ENCODE measurements at regions not wholly inside any gene's neighbourhood (a gene's known extent, or its start where the extent isn't known, plus 50 kb on each side); places are given as distances from the start of the nearest gene placed in this dataset.
A peak's percentile ranks its signal among the peaks of the same experiment; 100 is the strongest.

GRCh38 chr13:81714513-81714912 lies 1373.6 kb upstream of the SPRY2 start:
- no peak overlapping the region for H3K27ac ChIP-seq
- H3K4me3 ChIP-seq = no peak overlapping the region
- no peak for DNase-seq (ENCODE audit: low read depth in 1 of 2, low spot score in 2 of 2)
- no peaks in the 10 kb centered on the region for H3K4me1 ChIP-seq (replicated peaks)
- H3K36me3 ChIP-seq = no peaks in the 10 kb centered on the region
- no peaks in the 10 kb centered on the region for H3K27me3 ChIP-seq (replicated peaks)
- H3K9me3 ChIP-seq (replicated peaks) = peaks cover 6% of the 10 kb centered on the region

- no peaks in the 10 kb centered on the region for H3K27me3 ChIP-seq (replicated peaks)
- no peaks in the 10 kb centered on the region for H3K4me1 ChIP-seq (replicated peaks)
- DNase-seq (ENCODE audit: low read depth in 1 of 2, low spot score in 2 of 2) = peak in 1 of 2 experiments; percentile 49
- H3K9me3 ChIP-seq (replicated peaks) = peaks cover 6% of the 10 kb centered on the region
- H3K4me3 ChIP-seq = no peak overlapping the region
- H3K36me3 ChIP-seq = no peaks in the 10 kb centered on the region
- no peak overlapping the region for H3K27ac ChIP-seq
Observed at GRCh38 chr13:81713201-81713600, 1372.3 kb upstream of the SPRY2 start.

GRCh38 chr13:81697826-81698225 lies 1356.9 kb upstream of the SPRY2 start:
- Histone ChIP-seq H3K27me3 (replicated peaks) (no peaks in the 10 kb centered on the region), H3K4me3 (no peak overlapping the region), H3K27ac (no peak overlapping the region), H3K9me3 (replicated peaks) (no peaks in the 10 kb centered on the region; the same call in 1 of the 2 replicates), H3K4me1 (replicated peaks) (no peaks in the 10 kb centered on the region), H3K36me3 (no peaks in the 10 kb centered on the region)
- DNase-seq (ENCODE audit: low read depth in 1 of 2, low spot score in 2 of 2) = no peak

- Histone ChIP-seq H3K27ac (no peak overlapping the region), H3K4me3 (no peak overlapping the region), H3K4me1 (replicated peaks) (no peaks in the 10 kb centered on the region), H3K9me3 (replicated peaks) (0 out of 2 replicates have a peak, but pooled peaks cover 2% of the 10 kb centered on the region), H3K36me3 (no peaks in the 10 kb centered on the region), H3K27me3 (replicated peaks) (0 out of 2 replicates have a peak, but pooled peaks cover 4% of the 10 kb centered on the region)
- no peak for DNase-seq (ENCODE audit: low read depth in 1 of 2, low spot score in 2 of 2)
Observed at GRCh38 chr13:81686877-81687276, 1346.0 kb upstream of the SPRY2 start.

GRCh38 chr13:81683521-81683920 lies 1342.6 kb upstream of the SPRY2 start:
- H3K27ac ChIP-seq = no peak overlapping the region
- no peak for DNase-seq (ENCODE audit: low read depth in 1 of 2, low spot score in 2 of 2)
- H3K4me3 ChIP-seq = no peak overlapping the region
- 0 out of 2 replicates have a peak, but pooled peaks cover 4% of the 10 kb centered on the region for H3K27me3 ChIP-seq (replicated peaks)
- H3K9me3 ChIP-seq (replicated peaks) = 0 out of 2 replicates have a peak, but pooled peaks cover 2% of the 10 kb centered on the region
- no peaks in the 10 kb centered on the region for H3K36me3 ChIP-seq
- H3K4me1 ChIP-seq (replicated peaks) = no peaks in the 10 kb centered on the region

GRCh38 chr13:81682081-81682630 lies 1341.2 kb upstream of the SPRY2 start:
- 0 out of 2 replicates have a peak, but pooled peaks cover 2% of the 10 kb centered on the region for H3K9me3 ChIP-seq (replicated peaks)
- no peaks in the 10 kb centered on the region for H3K4me1 ChIP-seq (replicated peaks)
- H3K36me3 ChIP-seq = no peaks in the 10 kb centered on the region
- DNase-seq (ENCODE audit: low read depth in 1 of 2, low spot score in 2 of 2) = no peak
- H3K4me3 ChIP-seq = no peak overlapping the region
- 0 out of 2 replicates have a peak, but pooled peaks cover 4% of the 10 kb centered on the region for H3K27me3 ChIP-seq (replicated peaks)
- no peak overlapping the region for H3K27ac ChIP-seq

GRCh38 chr13:81677857-81678256 lies 1336.9 kb upstream of the SPRY2 start:
- no peak for DNase-seq (ENCODE audit: low read depth in 1 of 2, low spot score in 2 of 2)
- 0 out of 2 replicates have a peak, but pooled peaks cover 4% of the 10 kb centered on the region for H3K27me3 ChIP-seq (replicated peaks)
- no peak overlapping the region for H3K4me3 ChIP-seq
- H3K9me3 ChIP-seq (replicated peaks) = no peaks in the 10 kb centered on the region
- no peaks in the 10 kb centered on the region for H3K36me3 ChIP-seq
- H3K4me1 ChIP-seq (replicated peaks) = no peaks in the 10 kb centered on the region
- no peak overlapping the region for H3K27ac ChIP-seq

- Histone ChIP-seq H3K27ac (no peak overlapping the region), H3K4me3 (no peak overlapping the region), H3K9me3 (replicated peaks) (no peaks in the 10 kb centered on the region; the same call in 1 of the 2 replicates), H3K27me3 (replicated peaks) (no peaks in the 10 kb centered on the region), H3K4me1 (replicated peaks) (no peaks in the 10 kb centered on the region), H3K36me3 (no peaks in the 10 kb centered on the region)
- no peak for DNase-seq (ENCODE audit: low read depth in 1 of 2, low spot score in 2 of 2)
Observed at GRCh38 chr13:81676008-81676407, 1335.1 kb upstream of the SPRY2 start.

- no peak overlapping the region for H3K27ac ChIP-seq
- no peaks in the 10 kb centered on the region; the same call in 1 of the 2 replicates for H3K9me3 ChIP-seq (replicated peaks)
- no peaks in the 10 kb centered on the region for H3K4me1 ChIP-seq (replicated peaks)
- H3K36me3 ChIP-seq = no peaks in the 10 kb centered on the region
- no peak overlapping the region for H3K4me3 ChIP-seq
- no peak for DNase-seq (ENCODE audit: low read depth in 1 of 2, low spot score in 2 of 2)
- H3K27me3 ChIP-seq (replicated peaks) = no peaks in the 10 kb centered on the region
Observed at GRCh38 chr13:81671064-81671463, 1330.1 kb upstream of the SPRY2 start.

GRCh38 chr13:81670048-81670447 lies 1329.1 kb upstream of the SPRY2 start:
- no peak for DNase-seq (ENCODE audit: low read depth in 1 of 2, low spot score in 2 of 2)
- no peaks in the 10 kb centered on the region for H3K4me1 ChIP-seq (replicated peaks)
- H3K4me3 ChIP-seq = no peak overlapping the region
- H3K9me3 ChIP-seq (replicated peaks) = no peaks in the 10 kb centered on the region; the same call in 1 of the 2 replicates
- H3K27me3 ChIP-seq (replicated peaks) = no peaks in the 10 kb centered on the region
- H3K27ac ChIP-seq = no peak overlapping the region
- no peaks in the 10 kb centered on the region for H3K36me3 ChIP-seq

- H3K27me3 ChIP-seq (replicated peaks) = no peaks in the 10 kb centered on the region
- H3K27ac ChIP-seq = no peak overlapping the region
- DNase-seq (ENCODE audit: low read depth in 1 of 2, low spot score in 2 of 2) = no peak
- H3K4me1 ChIP-seq (replicated peaks) = no peaks in the 10 kb centered on the region
- no peaks in the 10 kb centered on the region for H3K36me3 ChIP-seq
- H3K9me3 ChIP-seq (replicated peaks) = 0 out of 2 replicates have a peak, but pooled peaks cover 4% of the 10 kb centered on the region
- H3K4me3 ChIP-seq = no peak overlapping the region
Observed at GRCh38 chr13:81664872-81665271, 1323.9 kb upstream of the SPRY2 start.

GRCh38 chr13:81659984-81660383 lies 1319.1 kb upstream of the SPRY2 start:
- Histone ChIP-seq H3K27me3 (replicated peaks) (no peaks in the 10 kb centered on the region), H3K4me3 (no peak overlapping the region), H3K36me3 (no peaks in the 10 kb centered on the region), H3K4me1 (replicated peaks) (no peaks in the 10 kb centered on the region), H3K9me3 (replicated peaks) (peaks cover 10% of the 10 kb centered on the region; the same call in 1 of the 2 replicates), H3K27ac (no peak overlapping the region)
- DNase-seq (ENCODE audit: low read depth in 1 of 2, low spot score in 2 of 2) = no peak

GRCh38 chr13:81658598-81659370 lies 1317.9 kb upstream of the SPRY2 start:
- Histone ChIP-seq H3K9me3 (replicated peaks) (peaks cover 6% of the 10 kb centered on the region; the same call in 1 of the 2 replicates), H3K4me3 (no peak overlapping the region), H3K27ac (no peak overlapping the region), H3K27me3 (replicated peaks) (no peaks in the 10 kb centered on the region), H3K36me3 (no peaks in the 10 kb centered on the region), H3K4me1 (replicated peaks) (no peaks in the 10 kb centered on the region)
- DNase-seq (ENCODE audit: low read depth in 1 of 2, low spot score in 2 of 2) = no peak

- Histone ChIP-seq H3K9me3 (replicated peaks) (peaks cover 6% of the 10 kb centered on the region), H3K4me3 (no peak overlapping the region), H3K27me3 (replicated peaks) (no peaks in the 10 kb centered on the region), H3K4me1 (replicated peaks) (no peaks in the 10 kb centered on the region), H3K36me3 (no peaks in the 10 kb centered on the region), H3K27ac (no peak overlapping the region)
- DNase-seq (ENCODE audit: low read depth in 1 of 2, low spot score in 2 of 2) = peak in 1 of 2 experiments; percentile 49
Observed at GRCh38 chr13:81639984-81640582, 1299.2 kb upstream of the SPRY2 start.
